HG03521 (cell line): ENCODE measurements at regions not wholly inside any gene's neighbourhood (a gene's known extent, or its start where the extent isn't known, plus 50 kb on each side); places are given as distances from the start of the nearest gene placed in this dataset.
A peak's percentile ranks its signal among the peaks of the same experiment; 100 is the strongest.
"Not testable (repeated sequence)": the region's sequence is repeated elsewhere in the genome, so short reads cannot be mapped to it uniquely, and the experiment has no call there.

Experiments used
- ATAC-seq: cut with Tn5 transposase; IDR thresholded peaks from one replicate; pipeline ENCODE4 v1.9.1; 2021; ENCODE audit warnings: mild to moderate bottlenecking, moderate library complexity; ENCODE audit not compliant: unreplicated experiment

DNA sequence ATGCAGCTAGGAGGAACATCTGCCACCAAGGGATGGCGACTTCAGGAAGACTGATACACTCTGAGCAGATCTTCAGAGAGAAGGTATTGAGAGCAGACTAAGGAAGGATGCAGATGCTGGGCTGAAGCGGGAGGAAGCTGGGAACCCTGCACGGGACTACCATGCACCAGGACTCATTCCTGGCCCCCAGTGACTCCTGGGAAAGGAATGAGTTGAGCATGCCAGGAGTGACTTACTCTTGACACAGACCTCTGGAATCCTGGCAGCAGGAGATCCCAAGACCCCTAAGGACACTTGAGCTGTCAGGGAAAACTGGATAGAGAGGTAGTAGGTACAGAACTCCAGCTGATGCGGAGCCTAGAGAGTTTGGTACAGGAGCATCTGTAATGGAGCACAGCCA is 336.1 kb downstream of the RPS29 start:
- ATAC-seq: no peak

DNA sequence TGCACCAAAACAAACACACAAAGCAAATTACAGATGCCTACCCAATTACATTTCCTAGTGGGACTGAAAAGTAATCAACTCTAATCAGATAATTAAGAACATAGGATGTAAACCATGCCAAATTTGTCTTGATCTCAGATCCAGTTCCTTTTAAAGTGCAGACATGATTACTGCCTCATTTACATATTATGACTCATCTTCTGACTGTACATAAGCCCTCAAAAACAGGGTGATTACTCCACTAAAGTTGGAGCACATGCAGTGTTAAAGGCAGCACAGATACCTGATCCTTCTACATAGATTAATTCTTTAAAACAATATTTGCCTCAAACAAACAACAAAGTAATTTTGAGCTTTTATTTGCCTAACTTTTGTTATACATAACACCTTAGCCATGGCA is 337.2 kb downstream of the RPS29 start:
- no peak for ATAC-seq

GRCh38 chr14:49243777-49244176 is 342.4 kb downstream of the RPS29 start:
- not testable (repeated sequence) for ATAC-seq

- no peak for ATAC-seq
Measured at GRCh38 chr14:49240383-49240782, 345.8 kb downstream of the RPS29 start.

GRCh38 chr14:49228552-49228951 is 357.6 kb downstream of the RPS29 start:
- ATAC-seq: no peak

- ATAC-seq: no peak
Measured at GRCh38 chr14:49221316-49221715, 364.9 kb downstream of the RPS29 start.

- no peak for ATAC-seq
Measured at GRCh38 chr14:49220492-49220891, 365.7 kb downstream of the RPS29 start.

DNA sequence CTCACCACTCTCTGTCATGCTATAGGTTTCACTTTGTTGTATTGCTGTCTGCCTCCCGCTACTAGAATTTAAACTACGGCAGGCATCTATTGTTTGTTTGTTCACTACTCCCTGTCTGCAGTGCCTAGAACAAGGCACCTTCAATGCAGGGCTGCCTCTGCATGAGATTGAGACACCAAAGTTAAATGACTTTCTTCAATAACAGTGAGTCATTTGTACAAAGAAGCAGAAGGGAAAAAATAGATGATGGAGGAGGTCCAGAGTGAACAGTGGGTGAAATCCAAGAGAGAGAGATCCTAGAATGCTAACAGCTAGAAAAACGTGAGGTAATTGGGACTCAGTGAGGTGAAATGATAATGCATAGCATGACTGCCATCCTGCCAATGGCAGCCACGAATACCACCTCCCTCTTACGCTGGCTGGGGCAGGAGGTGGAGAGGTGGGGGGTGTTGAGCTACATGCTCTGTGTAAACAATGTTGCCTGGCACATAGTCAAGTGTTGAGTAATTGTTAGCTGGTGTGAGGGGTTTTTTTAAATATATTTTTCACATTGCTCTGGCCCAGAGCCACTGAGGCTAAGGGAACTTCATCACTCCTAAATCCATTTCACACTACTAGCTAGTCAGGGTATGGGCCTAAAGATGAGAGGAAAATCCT is 367.6 kb downstream of the RPS29 start:
- no peak for ATAC-seq

DNA sequence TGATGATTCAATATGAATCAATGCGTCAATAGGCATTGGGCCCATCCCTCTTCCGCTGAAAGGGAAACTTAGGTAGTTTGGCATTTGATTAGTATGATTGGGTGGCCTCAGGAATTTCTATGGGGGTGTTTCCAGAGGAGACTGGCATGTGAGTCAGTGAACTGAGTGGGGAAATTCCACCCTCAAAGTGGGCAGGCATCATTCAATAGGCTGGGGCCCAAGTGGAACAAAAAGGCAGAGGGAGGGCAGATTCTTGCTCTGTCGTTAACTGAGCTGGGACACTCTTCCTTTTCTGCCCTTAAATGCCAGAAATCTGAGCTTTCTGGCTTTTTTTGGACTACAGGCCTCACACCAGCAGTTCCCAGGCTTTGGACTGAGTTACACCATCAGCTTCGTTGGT is 373.5 kb downstream of the RPS29 start:
- no peak for ATAC-seq

GRCh38 chr14:49209416-49209815 is 376.8 kb downstream of the RPS29 start:
- no peak for ATAC-seq

DNA sequence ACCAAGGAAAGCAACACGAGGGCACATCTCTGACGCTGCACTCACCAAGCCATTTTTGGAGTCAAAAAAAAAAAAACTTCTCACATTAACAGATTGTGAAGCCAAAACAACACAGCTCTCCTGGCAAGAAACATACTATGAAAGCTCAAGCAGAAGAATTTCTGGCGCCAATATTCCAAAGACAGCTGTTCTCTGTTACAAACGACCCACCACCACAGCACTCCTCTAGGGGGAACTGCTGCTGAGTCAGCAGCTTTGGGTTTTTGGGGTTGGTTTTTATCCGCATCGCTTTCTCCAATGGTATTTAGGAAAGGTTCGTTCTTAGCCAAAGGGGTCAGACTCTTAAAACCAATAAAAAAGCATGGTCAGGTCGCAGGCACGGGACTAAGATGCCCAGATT is 379.4 kb downstream of the RPS29 start:
- ATAC-seq: no peak

GRCh38 chr14:49203676-49204075 is 382.5 kb downstream of the RPS29 start:
- no peak for ATAC-seq

DNA sequence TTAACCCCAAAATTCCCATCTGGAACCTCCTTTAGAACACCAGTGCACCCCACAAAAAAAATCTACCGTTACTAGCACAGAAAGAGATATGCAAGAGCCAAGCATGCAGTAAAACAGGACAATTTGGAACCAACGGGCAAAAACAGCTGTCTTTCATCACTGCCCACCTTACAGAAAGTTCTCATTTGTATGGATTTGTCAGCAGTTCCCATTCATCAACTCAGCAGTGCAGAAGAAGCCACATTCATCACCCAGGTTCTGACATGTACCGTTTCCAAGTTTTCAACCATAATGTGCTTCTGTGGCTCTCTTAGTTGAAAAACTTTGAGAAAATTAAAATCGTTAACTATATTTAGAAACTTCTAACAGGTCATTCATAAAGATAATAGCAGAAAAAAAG is 387.0 kb downstream of the RPS29 start:
- ATAC-seq: no peak

DNA sequence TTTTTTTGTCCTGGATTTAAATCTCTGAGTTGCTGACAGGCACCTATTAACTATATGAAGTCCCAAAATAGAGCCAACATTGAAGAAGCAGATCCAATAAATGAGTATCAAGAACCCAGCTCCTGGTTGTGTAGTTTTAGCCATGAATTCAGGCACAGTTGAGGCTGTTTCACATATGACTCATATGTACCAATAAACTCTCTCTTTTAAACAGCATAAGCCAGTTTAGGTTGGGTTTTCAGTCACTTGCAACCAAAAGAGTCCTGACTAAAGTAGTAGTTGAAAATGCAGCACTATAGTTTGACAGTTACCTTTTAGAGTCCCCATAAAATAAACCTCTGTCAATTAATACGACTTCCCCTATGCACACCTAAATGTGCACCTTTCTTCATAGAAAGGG is 389.9 kb downstream of the RPS29 start:
- ATAC-seq: no peak

- ATAC-seq: no peak
Measured at GRCh38 chr14:49194067-49194466, 392.1 kb downstream of the RPS29 start.

DNA sequence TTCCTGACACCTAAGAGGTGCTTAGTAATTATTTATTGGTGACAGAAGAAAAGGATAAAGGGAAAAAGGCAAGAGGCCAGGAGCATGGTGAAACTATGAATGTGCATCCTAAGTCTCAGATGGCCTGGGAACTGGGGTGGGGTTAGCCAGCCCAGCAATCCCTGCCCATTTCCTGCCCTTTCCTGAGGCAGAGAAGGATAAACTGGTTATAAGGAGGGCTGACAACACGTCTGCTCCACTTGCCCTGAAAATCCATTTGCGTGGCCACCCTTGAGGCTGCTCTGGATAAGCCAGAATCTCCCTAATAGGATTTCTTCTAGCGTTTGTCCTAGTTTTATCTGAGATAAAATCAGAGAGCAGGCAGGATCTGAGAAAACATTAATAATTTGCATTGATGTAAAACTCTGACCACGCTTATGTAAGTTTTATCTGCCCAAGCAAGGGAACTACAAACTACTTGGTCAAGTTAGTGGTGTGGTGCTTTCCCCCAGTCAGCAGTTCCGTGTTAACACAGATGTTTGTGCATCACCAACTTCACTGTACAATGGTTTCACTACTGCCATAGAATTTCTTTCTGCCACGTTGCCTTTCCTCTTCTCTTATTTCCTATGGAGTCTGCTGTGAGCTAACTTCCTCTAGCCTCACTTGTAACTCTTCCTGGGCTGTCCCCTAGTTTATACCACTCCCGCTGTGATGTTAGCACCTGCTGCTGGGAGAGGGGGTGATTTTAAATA is 392.7 kb downstream of the RPS29 start:
- ATAC-seq: peak; percentile 96

DNA sequence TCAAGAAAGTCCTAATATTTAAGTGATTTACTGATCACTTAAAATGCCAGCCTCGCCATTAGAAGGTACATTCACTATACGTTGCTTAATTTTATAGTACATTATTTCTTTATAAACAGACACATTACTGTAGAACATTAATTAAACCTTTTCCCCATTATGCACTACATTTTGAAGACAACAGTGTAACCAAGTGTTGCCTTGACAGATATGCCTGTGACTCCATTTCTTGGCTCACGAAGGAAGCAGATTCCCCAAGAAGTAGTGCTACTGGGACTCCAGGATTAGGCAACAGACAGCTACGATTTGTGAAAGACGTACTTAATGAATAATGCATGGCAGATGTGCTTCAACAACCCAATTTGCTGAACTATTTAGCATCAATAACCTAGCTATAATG is 394.8 kb downstream of the RPS29 start:
- ATAC-seq: no peak

GRCh38 chr14:49189375-49189774 is 396.8 kb downstream of the RPS29 start:
- ATAC-seq: no peak

DNA sequence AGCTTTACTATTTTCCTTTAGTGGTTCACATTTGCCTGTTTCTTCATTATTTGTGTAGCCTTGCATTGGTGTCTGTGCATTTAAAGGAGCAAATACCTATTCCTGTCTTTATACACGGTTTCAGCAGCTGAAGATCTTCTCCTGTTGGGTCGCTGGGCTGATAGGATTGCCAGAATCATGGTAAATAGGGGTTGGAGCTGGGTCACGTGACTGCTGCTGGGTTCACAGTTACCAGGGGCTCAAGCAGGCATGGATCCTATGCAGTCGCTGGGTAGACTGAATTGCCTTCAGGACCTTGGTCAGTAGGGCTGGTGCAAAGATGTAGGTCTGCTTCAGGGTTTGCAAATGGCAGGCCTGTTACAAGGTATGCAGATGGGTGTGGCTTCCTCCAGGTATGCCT is 398.4 kb downstream of the RPS29 start:
- ATAC-seq: no peak

GRCh38 chr14:49173765-49174373 is 412.3 kb downstream of the RPS29 start:
- ATAC-seq: peak; percentile 96

GRCh38 chr14:49164074-49164473 is 422.1 kb downstream of the RPS29 start:
- no peak for ATAC-seq

GRCh38 chr14:49160983-49161382 is 425.2 kb downstream of the RPS29 start:
- no peak for ATAC-seq
